NCI-H345 treated with DMSO at 0.1 percent for 48 hours (cell line): ENCODE measurements at regions not wholly inside any gene's neighbourhood (a gene's known extent, or its start where the extent isn't known, plus 50 kb on each side); places are given as distances from the start of the nearest gene placed in this dataset.

ENCODE experiments used
- DNase-seq: peaks from one replicate; lab custom pipeline; 2025; ENCODE audit not compliant: unreplicated experiment; lab: John Stamatoyannopoulos, UW

GRCh38 chr13:74683411-74683810 lies 549.2 kb upstream of the KLF12 start:
- no peak for DNase-seq

GRCh38 chr13:74682746-74683145 lies 548.5 kb upstream of the KLF12 start:
- no peak for DNase-seq

GRCh38 chr13:74681891-74682290 lies 547.7 kb upstream of the KLF12 start:
- no peak for DNase-seq

- no peak for DNase-seq
Measured at GRCh38 chr13:74678308-74678965, 544.2 kb upstream of the KLF12 start.

- DNase-seq, result no peak
Measured at GRCh38 chr13:74675972-74676371, 541.8 kb upstream of the KLF12 start.

GRCh38 chr13:74675182-74675581 lies 541.0 kb upstream of the KLF12 start:
- no peak for DNase-seq

GRCh38 chr13:74674720-74675119 lies 540.5 kb upstream of the KLF12 start:
- DNase-seq, result no peak

- DNase-seq, result no peak
Measured at GRCh38 chr13:74669149-74669548, 534.9 kb upstream of the KLF12 start.

- DNase-seq, result no peak
Measured at GRCh38 chr13:74667656-74668203, 533.5 kb upstream of the KLF12 start.

- DNase-seq, result no peak
Measured at GRCh38 chr13:74662905-74663304, 528.7 kb upstream of the KLF12 start.

GRCh38 chr13:74661851-74662250 lies 527.6 kb upstream of the KLF12 start:
- DNase-seq, result no peak

- no peak for DNase-seq
Measured at GRCh38 chr13:74657765-74658164, 523.6 kb upstream of the KLF12 start.

GRCh38 chr13:74651121-74651520 lies 516.9 kb upstream of the KLF12 start:
- DNase-seq, result no peak

GRCh38 chr13:74647991-74648390 lies 513.8 kb upstream of the KLF12 start:
- DNase-seq, result no peak

GRCh38 chr13:74647211-74647610 lies 513.0 kb upstream of the KLF12 start:
- DNase-seq, result no peak

- DNase-seq, result no peak
Measured at GRCh38 chr13:74646091-74646490, 511.9 kb upstream of the KLF12 start.

- DNase-seq, result no peak
Measured at GRCh38 chr13:74645586-74645985, 511.4 kb upstream of the KLF12 start.

- DNase-seq, result no peak
Measured at GRCh38 chr13:74644229-74644628, 510.0 kb upstream of the KLF12 start.

- no peak for DNase-seq
Measured at GRCh38 chr13:74641586-74641985, 507.4 kb upstream of the KLF12 start.

- DNase-seq, result no peak
Measured at GRCh38 chr13:74633734-74634133, 499.5 kb upstream of the KLF12 start.

- DNase-seq, result no peak
Measured at GRCh38 chr13:74629985-74630384, 495.8 kb upstream of the KLF12 start.

- DNase-seq, result no peak
Measured at GRCh38 chr13:74625541-74625940, 491.3 kb upstream of the KLF12 start.

GRCh38 chr13:74623761-74624160 lies 489.6 kb upstream of the KLF12 start:
- no peak for DNase-seq
